SU-DHL-6 (cell line): ENCODE measurements at regions not wholly inside any gene's neighbourhood (a gene's known extent, or its start where the extent isn't known, plus 50 kb on each side); places are given as distances from the start of the nearest gene placed in this dataset.

ENCODE experiments used
- H2AFZ ChIP-seq: fragments of 200-600 bp; sonication (generic); 2 replicates; pipeline ENCODE4 v1.6.1; 2014; ENCODE audit warnings: low read depth, mild to moderate bottlenecking, moderate library complexity, mixed read lengths, antibody characterized with exemption, low read length; ENCODE audit not compliant: severe bottlenecking
- H3F3A ChIP-seq: fragments of 200-600 bp; shearing (Covaris generic); 2 replicates; pipeline ENCODE4 v1.6.0; 2016; ENCODE audit warnings: antibody characterized with exemption, mild to moderate bottlenecking; ENCODE audit not compliant: insufficient read depth
- H3K27ac ChIP-seq: fragments of 200-600 bp; sonication (generic); 2 replicates; pipeline ENCODE4 v1.5.1; 2016; ENCODE audit warnings: low read depth, mild to moderate bottlenecking, low read length, moderate library complexity, mixed read lengths
- H3K27me3 ChIP-seq: fragments of 200-600 bp; sonication (generic), shearing (Covaris generic); 2 replicates; pipeline ENCODE4 v1.6.0; 2014; ENCODE audit warnings: mild to moderate bottlenecking, low read length
- H3K36me3 ChIP-seq: fragments of 200-600 bp; sonication (generic); 2 replicates; pipeline ENCODE4 v1.6.1; 2014; ENCODE audit warnings: mild to moderate bottlenecking, low read length, mixed read lengths
- H3K4me2 ChIP-seq: fragments of 300-600, 200-600 bp; shearing (Covaris generic), sonication (generic); 2 replicates; pipeline ENCODE4 v1.6.0; 2014; ENCODE audit warnings: low read length, low read depth, mild to moderate bottlenecking; ENCODE audit not compliant: poor library complexity, severe bottlenecking
- H3K4me3 ChIP-seq: fragments of 200-600 bp; sonication (generic); 2 replicates; pipeline ENCODE4 v1.5.1; 2014; ENCODE audit warnings: antibody characterized with exemption, low read length, mild to moderate bottlenecking, mixed read lengths; ENCODE audit not compliant: insufficient read depth, poor library complexity, severe bottlenecking
- H3K79me2 ChIP-seq: fragments of 200-600 bp; sonication (generic); 2 replicates; pipeline ENCODE4 v1.6.1; 2014; ENCODE audit warnings: mild to moderate bottlenecking, low read length, moderate library complexity; ENCODE audit not compliant: insufficient read depth
- H3K9ac ChIP-seq: fragments of 200-600 bp; sonication (generic); 2 replicates; pipeline ENCODE4 v1.7.0; 2014; ENCODE audit warnings: mild to moderate bottlenecking, low read length
- H3K9me2 ChIP-seq: fragments of 200-600 bp; sonication (generic); replicated peaks from 2 replicates; pipeline ENCODE4 v1.6.1; 2014; ENCODE audit warnings: low read length; ENCODE audit not compliant: insufficient read depth
- H3K9me3 ChIP-seq: fragments of 200-600 bp; sonication (generic); 2 replicates; pipeline ENCODE4 v1.6.1; 2014; ENCODE audit warnings: low read length, mixed read lengths; ENCODE audit not compliant: insufficient read depth
- H4K20me1 ChIP-seq: fragments of 200-600 bp; sonication (generic); 2 replicates; pipeline ENCODE4 v1.6.1; 2014; ENCODE audit warnings: low read depth, mild to moderate bottlenecking, antibody characterized with exemption, low read length, moderate library complexity, mixed read lengths
- EZH2phosphoT487 ChIP-seq: fragments of 200-600 bp; sonication (generic), shearing (Covaris generic); conservative IDR thresholded peaks from 2 replicates; pipeline ENCODE4 v1.6.1; 2018; ENCODE audit warnings: mild to moderate bottlenecking, antibody characterized with exemption, low read length, moderate library complexity, mixed read lengths
- TF ChIP-seq, protein P1 (sequence below): fragments of 200-600 bp; sonication (generic); IDR thresholded peaks from one replicate; pipeline ENCODE4 v1.5.1; 2017; ENCODE audit warnings: antibody characterized with exemption, mild to moderate bottlenecking, low read length, moderate library complexity; ENCODE audit not compliant: insufficient read depth, poor library complexity, severe bottlenecking

DNA sequence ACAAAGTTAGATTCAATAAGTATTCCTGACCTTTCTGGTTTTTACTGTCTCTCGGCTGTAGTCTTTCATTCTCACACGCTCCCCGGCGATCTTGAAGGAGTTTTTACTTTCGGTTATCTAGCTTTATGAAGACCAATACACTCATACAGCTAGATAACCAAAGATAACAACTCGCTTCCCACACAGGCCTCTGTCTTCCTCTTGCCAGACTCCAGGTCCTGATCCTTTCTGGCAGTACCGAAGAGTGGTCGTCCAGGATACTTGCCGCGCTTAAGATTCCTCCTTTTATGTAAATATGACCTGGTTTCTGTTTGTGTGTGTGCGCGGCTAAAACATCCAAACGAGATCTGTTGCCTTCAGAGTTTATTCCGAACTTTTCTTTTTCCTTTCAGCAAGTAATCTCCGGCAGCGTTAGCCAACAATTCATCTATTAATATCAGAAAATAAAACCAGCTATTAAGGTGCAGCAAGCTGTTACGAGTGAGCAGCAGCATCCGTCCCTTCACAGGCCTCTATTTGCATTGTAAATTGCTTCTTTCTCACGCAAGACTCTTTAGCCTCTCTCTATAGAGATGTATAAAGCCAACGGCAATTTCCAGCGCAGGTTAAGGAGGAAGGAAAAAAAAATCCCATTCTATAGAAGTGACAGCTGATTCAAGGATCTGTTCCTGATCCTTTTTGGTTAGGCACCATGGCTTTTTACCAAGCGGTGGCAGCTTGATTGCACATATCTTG lies 216.1 kb downstream of the MEF2C start:
- TF ChIP-seq, protein P1, sequence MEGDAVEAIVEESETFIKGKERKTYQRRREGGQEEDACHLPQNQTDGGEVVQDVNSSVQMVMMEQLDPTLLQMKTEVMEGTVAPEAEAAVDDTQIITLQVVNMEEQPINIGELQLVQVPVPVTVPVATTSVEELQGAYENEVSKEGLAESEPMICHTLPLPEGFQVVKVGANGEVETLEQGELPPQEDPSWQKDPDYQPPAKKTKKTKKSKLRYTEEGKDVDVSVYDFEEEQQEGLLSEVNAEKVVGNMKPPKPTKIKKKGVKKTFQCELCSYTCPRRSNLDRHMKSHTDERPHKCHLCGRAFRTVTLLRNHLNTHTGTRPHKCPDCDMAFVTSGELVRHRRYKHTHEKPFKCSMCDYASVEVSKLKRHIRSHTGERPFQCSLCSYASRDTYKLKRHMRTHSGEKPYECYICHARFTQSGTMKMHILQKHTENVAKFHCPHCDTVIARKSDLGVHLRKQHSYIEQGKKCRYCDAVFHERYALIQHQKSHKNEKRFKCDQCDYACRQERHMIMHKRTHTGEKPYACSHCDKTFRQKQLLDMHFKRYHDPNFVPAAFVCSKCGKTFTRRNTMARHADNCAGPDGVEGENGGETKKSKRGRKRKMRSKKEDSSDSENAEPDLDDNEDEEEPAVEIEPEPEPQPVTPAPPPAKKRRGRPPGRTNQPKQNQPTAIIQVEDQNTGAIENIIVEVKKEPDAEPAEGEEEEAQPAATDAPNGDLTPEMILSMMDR, result no peak
- no peak for TF ChIP-seq EZH2phosphoT487
- H3K9me3 ChIP-seq, result no peaks in the 10 kb centered on the region
- no peaks in the 10 kb centered on the region for H3K79me2 ChIP-seq
- 0 out of 2 replicates have a peak overlapping the region, but pooled peaks have one; percentile 16 for H3K27ac ChIP-seq
- H3F3A ChIP-seq, result peaks cover 5% of the 10 kb centered on the region; the same call in 1 of the 2 replicates
- peak overlapping the region; percentile 60 for H3K9ac ChIP-seq
- H3K9me2 ChIP-seq, result no peaks in the 10 kb centered on the region
- peak overlapping the region; percentile 79 for H3K4me2 ChIP-seq
- H4K20me1 ChIP-seq, result no peaks in the 10 kb centered on the region
- peak overlapping the region; percentile 78 for H3K4me3 ChIP-seq
- peak overlapping the region; percentile 98 for H2AFZ ChIP-seq
- H3K36me3 ChIP-seq, result no peaks in the 10 kb centered on the region
- no peaks in the 10 kb centered on the region for H3K27me3 ChIP-seq

DNA sequence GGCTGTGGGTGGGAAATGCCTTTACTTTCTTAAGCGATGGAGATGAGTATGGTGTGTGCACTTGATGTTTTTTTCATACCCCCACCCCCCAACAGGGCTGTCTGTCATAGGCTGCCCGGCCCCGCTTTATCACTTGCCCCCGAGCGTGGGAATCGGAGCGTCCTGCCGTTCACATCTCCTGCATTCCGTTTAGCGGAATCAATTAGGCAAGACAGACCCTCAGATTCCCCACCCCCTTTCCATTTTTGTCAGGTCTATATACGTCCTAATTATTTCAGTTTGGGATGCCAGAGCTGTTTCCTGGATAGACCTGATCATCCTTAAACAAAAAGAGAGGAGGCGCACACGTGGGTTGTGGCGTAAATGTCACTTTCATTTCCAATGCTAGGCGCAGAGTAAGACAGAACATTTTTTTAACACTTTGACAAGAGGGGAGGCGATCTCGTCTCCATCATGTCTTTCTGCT lies 217.2 kb downstream of the MEF2C start:
- Histone ChIP-seq H3K4me2 (peak overlapping the region; percentile 79), H3K27ac (no peak overlapping the region), H3K9me2 (no peaks in the 10 kb centered on the region), H3K27me3 (no peaks in the 10 kb centered on the region), H3K79me2 (no peaks in the 10 kb centered on the region), H3K9me3 (no peaks in the 10 kb centered on the region), H2AFZ (no peak overlapping the region), H3K9ac (no peak overlapping the region), H3K36me3 (no peaks in the 10 kb centered on the region), H3F3A (peaks cover 5% of the 10 kb centered on the region; the same call in 1 of the 2 replicates), H3K4me3 (peak overlapping the region; percentile 78), H4K20me1 (no peaks in the 10 kb centered on the region)
- no peak for TF ChIP-seq EZH2phosphoT487

DNA sequence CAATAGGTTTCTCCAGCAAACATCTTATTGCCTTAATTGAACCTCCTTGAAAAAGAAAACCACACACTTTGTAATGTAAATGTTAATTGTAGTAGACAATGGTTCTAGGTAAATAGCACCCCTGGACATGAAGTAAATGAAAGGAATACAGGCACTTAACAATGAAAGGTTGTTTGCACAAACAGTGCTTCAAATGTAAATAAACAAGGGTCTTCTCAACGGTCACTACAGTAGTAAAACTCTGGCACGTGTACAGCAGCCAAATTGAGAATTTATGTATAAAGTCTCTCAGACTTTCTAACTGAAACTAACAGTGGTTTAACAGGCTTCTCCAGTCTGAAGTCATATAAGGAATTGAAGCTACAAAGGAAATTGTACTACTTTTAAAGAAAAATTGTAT lies 218.3 kb downstream of the MEF2C start:
- Histone ChIP-seq H3K4me2 (peak overlapping the region; percentile 7), H3K27me3 (no peaks in the 10 kb centered on the region), H3F3A (no peaks in the 10 kb centered on the region; the same call in 1 of the 2 replicates), H3K27ac (no peak overlapping the region), H3K4me3 (no peak overlapping the region), H3K9ac (no peak overlapping the region), H3K9me3 (no peaks in the 10 kb centered on the region), H3K9me2 (no peaks in the 10 kb centered on the region), H3K36me3 (no peaks in the 10 kb centered on the region), H4K20me1 (no peaks in the 10 kb centered on the region), H3K79me2 (no peaks in the 10 kb centered on the region), H2AFZ (no peak overlapping the region)
- no peak for TF ChIP-seq EZH2phosphoT487
- TF ChIP-seq, protein P1, result no peak

DNA sequence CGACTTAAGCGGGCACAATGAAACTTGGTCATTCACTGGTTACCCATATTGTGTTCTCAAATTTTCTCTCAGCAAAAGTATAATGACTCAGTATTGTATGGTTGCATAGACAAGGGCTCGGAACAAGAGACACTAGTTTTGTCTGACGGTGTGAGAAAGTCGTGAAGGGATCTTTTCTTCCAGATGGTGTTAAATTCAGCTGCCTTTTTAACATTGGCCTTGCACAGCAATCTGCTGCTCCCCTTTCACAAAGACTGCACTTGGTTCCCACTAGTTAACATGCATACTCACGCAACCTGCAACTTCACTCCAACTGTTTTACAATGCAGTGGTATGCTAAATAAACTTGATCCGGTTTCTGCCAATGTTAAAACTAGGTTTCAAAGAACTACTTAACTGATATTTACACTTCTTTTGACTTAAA lies 219.2 kb downstream of the MEF2C start:
- no peak overlapping the region for H2AFZ ChIP-seq
- no peaks in the 10 kb centered on the region for H4K20me1 ChIP-seq
- no peaks in the 10 kb centered on the region for H3K36me3 ChIP-seq
- H3K79me2 ChIP-seq, result no peaks in the 10 kb centered on the region
- TF ChIP-seq, protein P1, result no peak
- TF ChIP-seq EZH2phosphoT487, result no peak
- no peak overlapping the region for H3K9ac ChIP-seq
- H3K4me3 ChIP-seq, result no peak overlapping the region
- H3K9me3 ChIP-seq, result no peaks in the 10 kb centered on the region
- H3K27ac ChIP-seq, result no peak overlapping the region
- H3K9me2 ChIP-seq, result no peaks in the 10 kb centered on the region
- no peaks in the 10 kb centered on the region for H3K27me3 ChIP-seq
- H3K4me2 ChIP-seq, result no peak overlapping the region
- H3F3A ChIP-seq, result peaks cover 6% of the 10 kb centered on the region
